ENCODE measurements at regions not wholly inside any gene's neighbourhood (a gene's known extent, or its start where the extent isn't known, plus 50 kb on each side); places are given as distances from the start of the nearest gene placed in this dataset.

GRCh38 chr7:42429339-42429738 lies 192.3 kb upstream of the GLI3 start:
- no peak for DNase-seq

- DNase-seq = no peak
Measured at GRCh38 chr7:42426163-42426562, 189.2 kb upstream of the GLI3 start.

- DNase-seq = no peak
Measured at GRCh38 chr7:42414941-42415505, 178.0 kb upstream of the GLI3 start.

- DNase-seq = no peak
Measured at GRCh38 chr7:42414028-42414427, 177.0 kb upstream of the GLI3 start.

GRCh38 chr7:42409296-42409695 lies 172.3 kb upstream of the GLI3 start:
- no peak for DNase-seq

GRCh38 chr7:42407833-42408232 lies 170.8 kb upstream of the GLI3 start:
- no peak for DNase-seq

GRCh38 chr7:42407021-42407710 lies 170.2 kb upstream of the GLI3 start:
- DNase-seq = no peak

- no peak for DNase-seq
Measured at GRCh38 chr7:42406358-42406757, 169.3 kb upstream of the GLI3 start.

- DNase-seq = no peak
Measured at GRCh38 chr7:42405782-42406181, 168.8 kb upstream of the GLI3 start.

- no peak for DNase-seq
Measured at GRCh38 chr7:42403831-42404230, 166.8 kb upstream of the GLI3 start.

- no peak for DNase-seq
Measured at GRCh38 chr7:42400961-42401360, 164.0 kb upstream of the GLI3 start.

- no peak for DNase-seq
Measured at GRCh38 chr7:42400211-42400772, 163.3 kb upstream of the GLI3 start.

- no peak for DNase-seq
Measured at GRCh38 chr7:42395607-42396006, 158.6 kb upstream of the GLI3 start.

- DNase-seq = no peak
Measured at GRCh38 chr7:42392826-42393225, 155.8 kb upstream of the GLI3 start.

GRCh38 chr7:42389697-42390096 lies 152.7 kb upstream of the GLI3 start:
- DNase-seq = no peak

GRCh38 chr7:42385912-42386311 lies 148.9 kb upstream of the GLI3 start:
- DNase-seq = no peak

- no peak for DNase-seq
Measured at GRCh38 chr7:42381161-42381560, 144.2 kb upstream of the GLI3 start.

GRCh38 chr7:42380401-42380800 lies 143.4 kb upstream of the GLI3 start:
- DNase-seq = no peak

- DNase-seq = no peak
Measured at GRCh38 chr7:42378149-42378548, 141.1 kb upstream of the GLI3 start.

- DNase-seq = no peak
Measured at GRCh38 chr7:42373285-42373684, 136.3 kb upstream of the GLI3 start.

GRCh38 chr7:42372479-42372878 lies 135.5 kb upstream of the GLI3 start:
- DNase-seq = no peak

GRCh38 chr7:42359946-42360345 lies 122.9 kb upstream of the GLI3 start:
- DNase-seq = no peak

GRCh38 chr7:42351316-42351935 lies 114.4 kb upstream of the GLI3 start:
- no peak for DNase-seq

GRCh38 chr7:42350801-42351200 lies 113.8 kb upstream of the GLI3 start:
- DNase-seq = no peak

Measured in activated CD4-positive, alpha-beta T cell treated with anti-CD3 and anti-CD28 coated beads, Interleukin-2, amount 50 U/mL, for 48 hours (primary cell).